H1 (cell line): ENCODE measurements at regions not wholly inside any gene's neighbourhood (a gene's known extent, or its start where the extent isn't known, plus 50 kb on each side); places are given as distances from the start of the nearest gene placed in this dataset.

Experiments used
- CTCF ChIA-PET: fragments of 300-600 bp; sonication (Branson Sonifier 250); formaldehyde crosslinking; loops from one replicate; lab custom pipeline; 2021; ENCODE audit not compliant: partially characterized antibody; lab: Charles Lee
- POLR2A ChIA-PET: fragments of 300-600 bp; sonication (Branson Sonifier 250); formaldehyde crosslinking; loops from one replicate; lab custom pipeline; 2021; ENCODE audit warnings: inconsistent platforms; ENCODE audit not compliant: partially characterized antibody; lab: Charles Lee
- DNase-seq, 2 experiments: peaks; one replicate each; pipeline versions ENCODE4 v3.0.0 to v3.0.0-alpha.2; 2010 to 2022; ENCODE audit warnings: low spot score in 2 of 2, low read depth in 1 of 2, mixed read lengths in 1 of 2
- FAIRE-seq: peaks from 2 replicates; lab custom pipeline; 2011; peaks lifted over from hg19 to GRCh38; lab: Jason Lieb, UNC
- H2AFZ ChIP-seq: 2 replicates; pipeline ENCODE4 v1.8.1; 2012; ENCODE audit warnings: low read length, inconsistent platforms
- H2AK5ac ChIP-seq: 2 replicates; pipeline ENCODE4 v1.6.1; 2013; ENCODE audit warnings: low read depth, low read length
- H2BK120ac ChIP-seq: replicated peaks from 2 replicates; pipeline ENCODE3; 2013; ENCODE audit warnings: low read depth, low read length, inconsistent platforms
- H2BK12ac ChIP-seq: 2 replicates; pipeline ENCODE4 v1.6.1; 2013; ENCODE audit warnings: low read depth, low read length
- H2BK15ac ChIP-seq: 2 replicates; pipeline ENCODE4 v1.6.1; 2013; ENCODE audit warnings: low read length
- H2BK20ac ChIP-seq: 2 replicates; pipeline ENCODE4 v1.6.1; 2013; ENCODE audit warnings: low read length
- H2BK5ac ChIP-seq: 2 replicates; pipeline ENCODE4 v1.6.1; 2013; ENCODE audit warnings: low read depth, low read length
- H3K14ac ChIP-seq: 2 replicates; pipeline ENCODE4 v1.6.1; 2013; ENCODE audit warnings: inconsistent platforms; ENCODE audit not compliant: insufficient read length
- H3K18ac ChIP-seq: 2 replicates; pipeline ENCODE4 v1.6.1; 2013; ENCODE audit warnings: low read length; ENCODE audit errors: extremely low read depth
- H3K23ac ChIP-seq: 2 replicates; pipeline ENCODE4 v1.6.1; 2013; ENCODE audit warnings: inconsistent platforms; ENCODE audit not compliant: insufficient read length
- H3K23me2 ChIP-seq: 2 replicates; pipeline ENCODE4 v1.6.1; 2013; ENCODE audit warnings: low read depth, low read length
- H3K27ac ChIP-seq: 2 replicates; pipeline ENCODE4 v1.6.1; 2011; ENCODE audit warnings: low read depth, low read length, inconsistent platforms
- H3K27me3 ChIP-seq, 4 experiments: replicated peaks in 1 of 4; 1 replicate in 1 of 4; 2 replicates in 3 of 4; pipeline versions ENCODE4 v1.6.1 to v1.8.1; 2011 to 2013; ENCODE audit warnings: low read length in 3 of 4, mild to moderate bottlenecking in 3 of 4, inconsistent platforms in 2 of 4, mixed read lengths in 2 of 4, moderate library complexity in 1 of 4; ENCODE audit not compliant: control insufficient read depth in 3 of 4, insufficient read depth in 3 of 4; ENCODE audit errors: extremely low read depth in 1 of 4
- H3K36me3 ChIP-seq, 4 experiments: 2 replicates each; pipeline versions ENCODE4 v1.6.1 to v1.8.1; 2011 to 2013; ENCODE audit warnings: mild to moderate bottlenecking in 4 of 4, low read length in 3 of 4, moderate library complexity in 2 of 4, control low read depth in 1 of 4, inconsistent platforms in 1 of 4; ENCODE audit not compliant: insufficient read depth in 4 of 4, control insufficient read depth in 2 of 4
- H3K4ac ChIP-seq: replicated peaks from 2 replicates; pipeline ENCODE3; 2013; ENCODE audit warnings: low read length, low read depth, mixed read lengths, inconsistent platforms; ENCODE audit not compliant: insufficient read length
- H3K4me1 ChIP-seq, 4 experiments: replicated peaks in 1 of 4; 1 replicate in 1 of 4; 2 replicates in 3 of 4; pipeline versions ENCODE4 v1.6.1 to v1.8.1; 2011 to 2013; ENCODE audit warnings: low read length in 3 of 4, inconsistent platforms in 2 of 4, mixed read lengths in 1 of 4; ENCODE audit not compliant: insufficient read depth in 4 of 4, control insufficient read depth in 3 of 4
- H3K4me2 ChIP-seq, 2 experiments: 2 replicates each; pipeline versions ENCODE4 v1.6.1 to v1.8.1; 2011 to 2013; ENCODE audit warnings: low read depth in 2 of 2, low read length in 2 of 2, control low read depth in 1 of 2, inconsistent platforms in 1 of 2, mild to moderate bottlenecking in 1 of 2; ENCODE audit not compliant: insufficient read depth in 1 of 2
- H3K4me3 ChIP-seq, 4 experiments: fragments of 200-600, 300-600 bp in 1 of 4; sonication (generic), shearing (Covaris generic), sonication (Bioruptor Twin) in 1 of 4; 2 replicates each; pipeline versions ENCODE4 v1.5.1 to v1.8.1; 2011 to 2016; ENCODE audit warnings: low read length in 4 of 4, low read depth in 3 of 4, control low read depth in 2 of 4, inconsistent platforms in 2 of 4, mild to moderate bottlenecking in 2 of 4, mixed read lengths in 1 of 4, moderate library complexity in 1 of 4; ENCODE audit not compliant: insufficient read depth in 2 of 4; ENCODE audit errors: extremely low read depth in 1 of 4
- H3K56ac ChIP-seq: replicated peaks from 2 replicates; pipeline ENCODE3; 2013; ENCODE audit warnings: low read depth, mild to moderate bottlenecking, mixed read lengths, low read length, inconsistent platforms; ENCODE audit not compliant: insufficient read length
- H3K79me1 ChIP-seq: 2 replicates; pipeline ENCODE4 v1.6.1; 2013; ENCODE audit warnings: low read depth, low read length, control low read depth
- H3K79me2 ChIP-seq, 2 experiments: 2 replicates each; pipeline versions ENCODE4 v1.6.1 to v1.8.1; 2012 to 2013; ENCODE audit warnings: low read length in 2 of 2, mild to moderate bottlenecking in 2 of 2, inconsistent platforms in 1 of 2; ENCODE audit not compliant: insufficient read depth in 2 of 2, control insufficient read depth in 1 of 2
- H3K9ac ChIP-seq, 4 experiments: replicated peaks in 1 of 4; 1 replicate in 1 of 4; 2 replicates in 3 of 4; pipeline versions ENCODE4 v1.6.1 to v1.8.1; 2011 to 2013; ENCODE audit warnings: low read depth in 3 of 4, low read length in 3 of 4, control low read depth in 2 of 4, mild to moderate bottlenecking in 2 of 4, moderate library complexity in 2 of 4, inconsistent platforms in 1 of 4; ENCODE audit errors: extremely low read depth in 1 of 4
- H3K9me3 ChIP-seq, 2 experiments: 2 replicates each; pipeline versions ENCODE4 v1.6.1 to v1.8.1; 2012 to 2013; ENCODE audit warnings: mild to moderate bottlenecking in 2 of 2, moderate library complexity in 2 of 2, control low read depth in 1 of 2, inconsistent platforms in 1 of 2, low read depth in 1 of 2, low read length in 1 of 2, mixed read lengths in 1 of 2; ENCODE audit not compliant: insufficient read depth in 2 of 2
- H4K20me1 ChIP-seq, 2 experiments: replicated peaks in 1 of 2; 2 replicates each; pipeline versions ENCODE3 to v1.8.1; 2011 to 2013; ENCODE audit warnings: inconsistent platforms in 2 of 2, low read length in 2 of 2, mild to moderate bottlenecking in 1 of 2; ENCODE audit not compliant: insufficient read depth in 2 of 2, control insufficient read depth in 1 of 2
- H4K5ac ChIP-seq: 2 replicates; pipeline ENCODE4 v1.6.1; 2013; ENCODE audit warnings: low read length, low read depth, mixed read lengths, inconsistent platforms; ENCODE audit not compliant: insufficient read length
- H4K8ac ChIP-seq: 2 replicates; pipeline ENCODE4 v1.8.0; 2013; ENCODE audit warnings: mild to moderate bottlenecking, moderate library complexity, low read length, inconsistent platforms; ENCODE audit not compliant: insufficient read depth; ENCODE audit errors: extremely low read depth
- H4K91ac ChIP-seq: replicated peaks from 2 replicates; pipeline ENCODE3; 2013; ENCODE audit warnings: low read length, mixed read lengths, inconsistent platforms; ENCODE audit not compliant: insufficient read length
- CHD1 ChIP-seq: IDR thresholded peaks from 2 replicates; pipeline ENCODE4 v1.6.1; 2012; ENCODE audit warnings: low read depth, low read length, improper control_type of control experiment
- HDAC6 ChIP-seq: IDR thresholded peaks from one replicate; pipeline ENCODE4 v1.7.1; 2012; ENCODE audit warnings: low read depth, mild to moderate bottlenecking, inconsistent platforms, low read length, moderate library complexity
- NANOG ChIP-seq: IDR thresholded peaks from 2 replicates; pipeline ENCODE4 v1.6.1; 2011; ENCODE audit warnings: low read length, low read depth, mild to moderate bottlenecking, inconsistent platforms; ENCODE audit not compliant: insufficient read depth, poor library complexity, severe bottlenecking
- POU5F1 ChIP-seq: IDR thresholded peaks from 2 replicates; pipeline ENCODE4 v1.6.1; 2011; ENCODE audit warnings: low read depth, mild to moderate bottlenecking, low read length, moderate library complexity
- RFX5 ChIP-seq: IDR thresholded peaks from 2 replicates; pipeline ENCODE4 v1.6.1; 2011; ENCODE audit warnings: low read depth, low read length, improper control_type of control experiment, borderline replicate concordance
- ZNF274 ChIP-seq: IDR thresholded peaks from 2 replicates; pipeline ENCODE4 v1.7.0; 2012; ENCODE audit warnings: low read length, borderline replicate concordance; ENCODE audit errors: extremely low read depth
- WGBS, 2 experiments: shearing (Covaris generic) in 1 of 2; methylation state at CpG; one replicate each; pipeline versions ENCODE4 v1.1.6 to v1.1.7; 2013 to 2015; ENCODE audit warnings: low lambda C conversion rate in 2 of 2, mixed read lengths in 2 of 2, inconsistent platforms in 1 of 2, low coverage in 1 of 2, missing lambda C conversion rate in 1 of 2; ENCODE audit not compliant: insufficient replicate concordance in 2 of 2, insufficient coverage in 1 of 2, insufficient read length in 1 of 2; ENCODE audit errors: extremely low coverage in 1 of 2, missing lambda C conversion rate in 1 of 2; 5-methylcytosine and 5-hydroxymethylcytosine counted together

GRCh38 chr15:26096581-26096980, 233.5 kb upstream of the ATP10A start:
- WGBS, 2 experiments = 91% methylated on average over 3 of the region's 3 CpGs; no CpG with 5 or more reads in 1 of the 2 experiments
- CTCF ChIA-PET = interaction anchor here (0.9 to 4.2 kb wide), 18 partner anchors 8 to 559 kb away, joined by 3 to 40 read pairs (median 4); no protein-coding TSS in a partner anchor
- no peak for FAIRE-seq

More at GRCh38 chr15:26096581-26096980, 233.5 kb upstream of the ATP10A start:
- no peak overlapping the region for H2BK12ac ChIP-seq
- POLR2A ChIA-PET = no interaction called here
- H2AK5ac ChIP-seq = no peak overlapping the region
- H3K18ac ChIP-seq = no peak overlapping the region
- no peak overlapping the region; the same call in 1 of the 2 replicates for H2BK20ac ChIP-seq
- H3K14ac ChIP-seq = no peak overlapping the region
- no peaks in the 10 kb centered on the region for H4K20me1 ChIP-seq
- no peak overlapping the region for H3K23ac ChIP-seq
- no peak overlapping the region for H3K27ac ChIP-seq
- peaks cover 0 to 1% (median 0%) of the 10 kb centered on the region in 4 experiments; a peak in 1 of 7 replicates for H3K27me3 ChIP-seq
- no peaks in the 10 kb centered on the region for H3K9me3 ChIP-seq
- no peak overlapping the region for H3K4me2 ChIP-seq
- H3K36me3 ChIP-seq = no peaks in the 10 kb centered on the region
- H3K9ac ChIP-seq = no peak overlapping the region
- no peak overlapping the region for H2BK5ac ChIP-seq
- no peak overlapping the region for H2BK15ac ChIP-seq
- H3K79me2 ChIP-seq = no peaks in the 10 kb centered on the region
- H3K4me1 ChIP-seq = no peaks in the 10 kb centered on the region
- no peak overlapping the region for H3K4ac ChIP-seq
- no peaks in the 10 kb centered on the region for H3K23me2 ChIP-seq
- no peaks in the 10 kb centered on the region for H3K79me1 ChIP-seq
- H3K4me3 ChIP-seq = no peak overlapping the region
- no peak overlapping the region for H4K91ac ChIP-seq
- no peak overlapping the region for H4K5ac ChIP-seq
- no peak for TF ChIP-seq NANOG
- TF ChIP-seq CHD1 = no peak
- TF ChIP-seq ZNF274 = no peak
- TF ChIP-seq POU5F1 = no peak
- no peak for TF ChIP-seq RFX5
- no peak for TF ChIP-seq HDAC6
- TF ChIP-seq, all 59 proteins: peak for 0
- no peak overlapping the region for H2BK120ac ChIP-seq
- no peak overlapping the region for H4K8ac ChIP-seq
- no peak for DNase-seq
- H2AFZ ChIP-seq = no peak overlapping the region
- H3K56ac ChIP-seq = no peak overlapping the region
